ENCODE measurements at regions not wholly inside any gene's neighbourhood (a gene's known extent, or its start where the extent isn't known, plus 50 kb on each side); places are given as distances from the start of the nearest gene placed in this dataset.

GRCh38 chr15:69780981-69781380, 316.7 kb downstream of the TLE3 start:
- Histone ChIP-seq H3K36me3 (no peaks in the 10 kb centered on the region), H3K4me1 (no peaks in the 10 kb centered on the region), H3K27me3 (no peaks in the 10 kb centered on the region), H3K4me3 (no peak overlapping the region), H3K27ac (no peak overlapping the region), H3K9me3 (peaks cover 0 to 11% of the 10 kb centered on the region in 2 donors)
- DNase-seq (ENCODE audit: low spot score in 2 of 2) = no peak
- intact Hi-C loops (cut with DNase I) = no loop called here
- TF ChIP-seq CTCF (IDR thresholded peaks at IDR 0.05) = no peak

- intact Hi-C loops (cut with DNase I) = no loop called here
- no peak overlapping the region for H3K27ac ChIP-seq
- no peak for DNase-seq (ENCODE audit: low spot score in 2 of 2)
- no peaks in the 10 kb centered on the region for H3K27me3 ChIP-seq
- no peaks in the 10 kb centered on the region for H3K36me3 ChIP-seq
- H3K4me1 ChIP-seq = no peaks in the 10 kb centered on the region
- TF ChIP-seq CTCF (IDR thresholded peaks at IDR 0.05) = no peak
- H3K9me3 ChIP-seq = peaks cover 0 to 11% of the 10 kb centered on the region in 2 donors
- H3K4me3 ChIP-seq = no peak overlapping the region
These were observed 316.1 kb downstream of the TLE3 start for GRCh38 chr15:69781411-69782125.

- no peak for TF ChIP-seq CTCF (IDR thresholded peaks at IDR 0.05)
- Histone ChIP-seq H3K4me3 (no peak overlapping the region), H3K27ac (no peak overlapping the region), H3K9me3 (peaks cover 0 to 5% of the 10 kb centered on the region in 2 donors), H3K4me1 (no peaks in the 10 kb centered on the region), H3K27me3 (no peaks in the 10 kb centered on the region), H3K36me3 (no peaks in the 10 kb centered on the region)
- intact Hi-C loops (cut with DNase I) = no loop called here
- DNase-seq (ENCODE audit: low spot score in 2 of 2) = no peak
These were observed 315.5 kb downstream of the TLE3 start for GRCh38 chr15:69782139-69782658.

- no peaks in the 10 kb centered on the region for H3K4me1 ChIP-seq
- no peak overlapping the region for H3K27ac ChIP-seq
- no peaks in the 10 kb centered on the region for H3K9me3 ChIP-seq
- TF ChIP-seq CTCF (IDR thresholded peaks at IDR 0.05) = no peak
- no peaks in the 10 kb centered on the region for H3K27me3 ChIP-seq
- intact Hi-C loops (cut with DNase I) = no loop called here
- DNase-seq (ENCODE audit: low spot score in 2 of 2) = no peak
- no peaks in the 10 kb centered on the region for H3K36me3 ChIP-seq
- H3K4me3 ChIP-seq = no peak overlapping the region
These were observed 314.9 kb downstream of the TLE3 start for GRCh38 chr15:69782809-69783208.

- intact Hi-C loops (cut with DNase I) = no loop called here
- TF ChIP-seq CTCF (IDR thresholded peaks at IDR 0.05) = no peak
- Histone ChIP-seq H3K9me3 (no peaks in the 10 kb centered on the region), H3K4me1 (no peaks in the 10 kb centered on the region), H3K27me3 (no peaks in the 10 kb centered on the region), H3K4me3 (no peak overlapping the region), H3K36me3 (no peaks in the 10 kb centered on the region), H3K27ac (no peak overlapping the region)
- no peak for DNase-seq (ENCODE audit: low spot score in 2 of 2)
These were observed 314.5 kb downstream of the TLE3 start for GRCh38 chr15:69783211-69783610.
